HG02870 (cell line): ENCODE measurements at regions not wholly inside any gene's neighbourhood (a gene's known extent, or its start where the extent isn't known, plus 50 kb on each side); places are given as distances from the start of the nearest gene placed in this dataset.
A peak's percentile ranks its signal among the peaks of the same experiment; 100 is the strongest.

Source experiments
- ATAC-seq: cut with Tn5 transposase; IDR thresholded peaks from one replicate; pipeline ENCODE4 v1.9.1; 2021; ENCODE audit warnings: mild to moderate bottlenecking, moderate library complexity; ENCODE audit not compliant: unreplicated experiment

GRCh38 chr4:121277194-121278105 lies 103.4 kb downstream of the QRFPR start:
- ATAC-seq, result peak; percentile 24

- no peak for ATAC-seq
Measured at GRCh38 chr4:121273191-121273590, 107.6 kb downstream of the QRFPR start.

GRCh38 chr4:121272526-121272925 lies 108.3 kb downstream of the QRFPR start:
- peak; percentile 93 for ATAC-seq

- no peak for ATAC-seq
Measured at GRCh38 chr4:121270389-121270788, 106.3 kb upstream of the TNIP3 start.

GRCh38 chr4:121269001-121269400 lies 104.9 kb upstream of the TNIP3 start:
- ATAC-seq, result no peak

- ATAC-seq, result no peak
Measured at GRCh38 chr4:121266982-121267381, 102.9 kb upstream of the TNIP3 start.

- ATAC-seq, result peak; percentile 9
Measured at GRCh38 chr4:121256887-121257466, 92.9 kb upstream of the TNIP3 start.

- ATAC-seq, result peak; percentile 99
Measured at GRCh38 chr4:121255986-121256750, 92.0 kb upstream of the TNIP3 start.

GRCh38 chr4:121253961-121254360 lies 89.8 kb upstream of the TNIP3 start:
- no peak for ATAC-seq

- peak; percentile 25 for ATAC-seq
Measured at GRCh38 chr4:121252224-121252806, 88.2 kb upstream of the TNIP3 start.

GRCh38 chr4:121248747-121249146 lies 84.6 kb upstream of the TNIP3 start:
- no peak for ATAC-seq

- no peak for ATAC-seq
Measured at GRCh38 chr4:121246698-121247097, 82.6 kb upstream of the TNIP3 start.

GRCh38 chr4:121243485-121243884 lies 79.4 kb upstream of the TNIP3 start:
- peak; percentile 78 for ATAC-seq

GRCh38 chr4:121242188-121242750 lies 78.1 kb upstream of the TNIP3 start:
- ATAC-seq, result no peak

- no peak for ATAC-seq
Measured at GRCh38 chr4:121239951-121240350, 75.8 kb upstream of the TNIP3 start.

GRCh38 chr4:121238461-121238860 lies 74.3 kb upstream of the TNIP3 start:
- ATAC-seq, result no peak

- ATAC-seq, result no peak
Measured at GRCh38 chr4:121237069-121237399, 72.9 kb upstream of the TNIP3 start.

GRCh38 chr4:121236353-121237068 lies 72.4 kb upstream of the TNIP3 start:
- ATAC-seq, result no peak

GRCh38 chr4:121233982-121234381 lies 69.9 kb upstream of the TNIP3 start:
- no peak for ATAC-seq

GRCh38 chr4:121229993-121230392 lies 65.9 kb upstream of the TNIP3 start:
- ATAC-seq, result no peak
